ENCODE measurements at regions not wholly inside any gene's neighbourhood (a gene's known extent, or its start where the extent isn't known, plus 50 kb on each side); places are given as distances from the start of the nearest gene placed in this dataset.

- TF ChIP-seq POLR2A (IDR thresholded peaks at IDR 0.05) (no peak), CTCF (IDR thresholded peaks at IDR 0.05) (no peak)
Measured at GRCh38 chr14:49139593-49139992, 446.6 kb downstream of the RPS29 start.
